ENCODE measurements at regions not wholly inside any gene's neighbourhood (a gene's known extent, or its start where the extent isn't known, plus 50 kb on each side); places are given as distances from the start of the nearest gene placed in this dataset.

DNA sequence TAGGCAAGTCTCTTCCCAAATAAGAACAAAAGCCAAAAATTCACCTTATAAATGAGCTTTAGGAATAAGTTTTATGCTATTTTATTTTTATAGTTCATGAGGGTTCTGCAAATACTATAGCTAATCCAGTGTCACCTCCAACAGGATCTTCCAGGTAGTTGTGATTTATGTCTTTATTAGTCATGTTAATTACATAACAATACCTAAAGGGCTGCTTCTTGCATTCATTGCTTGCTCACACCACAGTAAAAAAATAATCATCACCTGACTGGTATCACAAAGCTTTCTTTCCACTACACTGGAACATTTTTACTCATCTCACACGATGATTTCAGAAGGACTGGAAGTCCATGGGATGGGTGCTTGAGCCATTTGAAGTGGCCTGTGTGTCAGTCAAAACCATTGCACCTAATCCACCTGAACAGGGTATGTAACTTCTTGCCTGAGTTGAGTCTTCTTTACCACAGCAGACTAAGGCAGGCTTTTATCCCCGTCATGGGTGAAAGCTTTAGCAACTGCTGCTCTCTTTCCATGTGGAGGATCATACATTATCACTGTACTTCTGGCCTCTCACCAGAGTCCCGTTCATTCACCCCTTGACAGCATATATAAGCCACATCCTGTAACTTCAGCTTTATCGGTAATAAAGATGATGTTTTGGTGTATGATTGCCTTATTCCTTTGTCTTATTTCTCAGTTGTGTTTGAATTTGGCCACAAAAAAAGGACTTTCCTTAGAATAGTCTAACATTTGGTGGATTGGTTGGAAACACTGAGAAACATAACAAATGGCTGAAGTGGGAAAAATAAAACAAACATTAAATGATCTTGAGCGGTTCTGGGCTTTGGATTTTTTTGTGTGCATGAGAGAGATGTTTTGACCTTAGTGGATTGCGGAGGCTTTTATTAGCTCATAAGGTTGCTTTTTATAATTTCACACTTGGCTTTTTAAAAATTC is 382.6 kb upstream of the THBS1 start:
- no peak for TF ChIP-seq EZH2 (IDR thresholded peaks at IDR 0.05; ENCODE audit: insufficient read depth, low read length)
- TF ChIP-seq, protein P1, sequence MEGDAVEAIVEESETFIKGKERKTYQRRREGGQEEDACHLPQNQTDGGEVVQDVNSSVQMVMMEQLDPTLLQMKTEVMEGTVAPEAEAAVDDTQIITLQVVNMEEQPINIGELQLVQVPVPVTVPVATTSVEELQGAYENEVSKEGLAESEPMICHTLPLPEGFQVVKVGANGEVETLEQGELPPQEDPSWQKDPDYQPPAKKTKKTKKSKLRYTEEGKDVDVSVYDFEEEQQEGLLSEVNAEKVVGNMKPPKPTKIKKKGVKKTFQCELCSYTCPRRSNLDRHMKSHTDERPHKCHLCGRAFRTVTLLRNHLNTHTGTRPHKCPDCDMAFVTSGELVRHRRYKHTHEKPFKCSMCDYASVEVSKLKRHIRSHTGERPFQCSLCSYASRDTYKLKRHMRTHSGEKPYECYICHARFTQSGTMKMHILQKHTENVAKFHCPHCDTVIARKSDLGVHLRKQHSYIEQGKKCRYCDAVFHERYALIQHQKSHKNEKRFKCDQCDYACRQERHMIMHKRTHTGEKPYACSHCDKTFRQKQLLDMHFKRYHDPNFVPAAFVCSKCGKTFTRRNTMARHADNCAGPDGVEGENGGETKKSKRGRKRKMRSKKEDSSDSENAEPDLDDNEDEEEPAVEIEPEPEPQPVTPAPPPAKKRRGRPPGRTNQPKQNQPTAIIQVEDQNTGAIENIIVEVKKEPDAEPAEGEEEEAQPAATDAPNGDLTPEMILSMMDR (IDR thresholded peaks at IDR 0.05; ENCODE audit: insufficient read depth, low read depth, low read length): no peak
